ENCODE measurements at regions not wholly inside any gene's neighbourhood (a gene's known extent, or its start where the extent isn't known, plus 50 kb on each side); places are given as distances from the start of the nearest gene placed in this dataset.

DNA sequence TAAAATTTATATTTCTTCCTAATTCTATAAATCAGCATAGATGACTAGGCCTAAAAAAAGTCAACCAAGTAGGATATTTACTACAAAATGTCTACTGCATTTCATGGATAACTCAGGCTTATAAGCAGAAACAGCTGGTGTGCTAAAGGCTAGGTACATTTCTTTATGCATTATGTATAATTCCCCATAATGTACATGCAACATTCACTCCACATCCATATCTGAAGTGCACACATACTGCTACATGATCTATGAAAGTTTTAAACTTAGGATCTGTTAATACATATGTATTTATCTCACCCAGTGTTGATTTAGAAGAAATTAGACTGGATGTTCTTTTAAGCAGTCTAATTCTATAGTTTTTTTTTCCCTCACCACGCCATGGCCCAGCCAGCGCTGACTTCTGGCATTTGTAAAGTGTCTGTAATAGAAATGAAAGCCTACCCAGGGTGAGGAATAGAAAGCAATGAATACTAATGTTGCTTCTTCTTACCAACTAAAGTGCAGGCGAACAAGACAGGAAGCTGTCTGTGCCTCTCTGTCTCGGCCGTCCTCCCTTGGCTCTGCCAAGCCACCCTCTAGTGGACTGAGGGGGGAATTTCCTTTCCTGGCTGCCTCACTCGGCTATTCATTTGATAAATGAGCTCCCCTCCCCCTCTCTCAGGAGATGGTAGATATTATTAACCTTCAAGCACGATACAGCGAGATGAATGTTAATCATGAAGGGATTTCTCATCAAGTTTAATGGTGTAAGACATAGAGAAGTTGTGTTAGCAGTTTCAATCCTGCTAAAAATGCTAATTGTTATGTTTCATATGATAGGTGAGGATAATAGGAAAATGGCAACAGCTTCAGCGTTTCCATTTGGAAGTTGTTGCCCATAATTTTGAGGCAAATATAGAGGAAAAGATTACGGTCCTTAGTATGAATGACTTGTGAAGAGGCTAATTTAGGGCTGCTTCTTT lies 384.5 kb downstream of the MTX2 start:
- no peak for DNase-seq

DNA sequence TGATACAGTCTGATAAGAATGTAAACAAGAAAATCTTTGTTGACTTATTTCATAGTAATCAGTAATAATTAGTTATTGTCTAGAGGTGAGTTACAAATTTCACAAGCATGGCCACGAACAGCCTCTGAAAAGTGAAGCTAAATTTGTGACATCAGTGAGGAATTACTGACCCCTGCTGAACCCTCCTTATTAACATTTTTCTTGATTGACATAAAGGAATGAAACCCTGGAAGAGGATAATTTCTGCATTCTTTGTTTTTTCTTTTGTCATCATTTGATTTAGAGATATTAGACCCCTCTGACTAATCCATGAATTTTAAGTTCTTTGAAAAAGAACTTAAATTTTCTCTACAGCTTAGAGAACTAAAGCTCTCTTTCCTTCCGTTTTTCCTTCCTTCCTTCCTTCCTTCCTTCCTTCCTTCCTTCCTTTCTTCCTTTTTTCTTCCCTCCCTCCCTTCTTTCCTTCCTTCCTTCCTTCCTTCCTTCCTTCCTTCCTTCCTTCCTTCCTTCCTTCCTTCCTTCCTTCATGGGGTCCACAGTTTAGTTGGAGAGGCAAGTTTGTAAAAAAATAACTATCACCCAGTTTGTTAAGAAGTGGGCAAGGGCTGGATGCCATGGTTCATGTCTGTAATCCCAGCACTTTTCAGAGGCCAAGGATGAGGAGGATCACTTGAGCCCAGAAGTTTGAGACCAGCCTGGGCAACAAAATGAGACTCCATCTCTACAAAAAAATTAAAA lies 387.0 kb downstream of the MTX2 start:
- DNase-seq, result no peak

DNA sequence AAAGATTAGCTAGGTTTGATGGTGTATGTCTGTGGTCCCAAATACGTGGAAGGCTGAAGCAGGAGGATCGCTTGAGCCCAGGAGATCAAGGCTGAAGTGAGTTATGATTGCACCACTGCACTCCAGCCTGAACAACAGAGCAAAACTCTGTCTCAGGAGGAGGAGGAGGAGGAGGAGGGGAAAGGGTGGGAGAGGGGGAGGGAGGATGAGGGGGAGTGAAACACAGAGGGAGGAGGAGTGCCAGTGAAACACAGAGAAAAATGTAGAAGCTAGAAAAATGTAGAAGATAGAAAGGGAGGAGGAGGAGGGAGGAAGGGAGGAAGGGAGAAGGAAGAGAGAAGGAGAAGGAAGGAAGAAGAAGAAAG lies 387.5 kb downstream of the MTX2 start:
- DNase-seq, result no peak

DNA sequence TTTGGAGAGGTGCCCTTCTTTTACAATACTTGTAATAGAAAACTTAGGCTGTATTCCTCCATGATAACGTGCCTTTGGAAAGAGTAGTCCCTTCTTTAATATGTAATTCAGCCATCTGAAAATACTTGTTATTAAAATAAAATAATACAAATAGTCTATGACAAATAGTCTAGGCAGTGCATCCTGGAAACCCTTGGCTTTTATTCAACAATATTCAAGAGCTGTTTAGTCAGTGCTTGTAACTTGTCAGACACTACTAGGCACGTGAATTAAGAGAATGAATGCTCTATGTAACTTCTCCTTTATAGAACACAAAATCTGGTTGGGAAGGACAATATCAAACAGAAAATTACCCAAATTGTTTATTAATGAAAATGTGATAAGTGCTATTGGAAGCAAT lies 388.2 kb downstream of the MTX2 start:
- no peak for DNase-seq

DNA sequence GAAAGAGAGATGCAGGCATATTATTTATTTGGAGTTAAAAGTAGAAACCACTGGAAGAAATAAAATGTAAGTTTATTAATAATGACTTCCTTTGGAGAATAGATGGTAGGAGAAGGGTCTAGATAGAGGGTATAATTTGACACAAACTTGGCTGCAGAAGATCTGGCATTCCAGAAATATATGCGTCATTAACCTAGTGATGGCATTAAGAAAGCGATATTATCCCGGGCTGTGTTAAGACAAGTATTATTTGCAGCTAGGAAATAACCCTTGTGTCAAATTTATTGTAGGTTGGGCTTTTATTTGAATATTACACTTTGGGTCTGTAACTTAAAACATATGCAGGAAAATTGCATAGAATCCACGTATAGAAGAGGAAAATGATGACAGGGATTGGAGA lies 389.5 kb downstream of the MTX2 start:
- no peak for DNase-seq

DNA sequence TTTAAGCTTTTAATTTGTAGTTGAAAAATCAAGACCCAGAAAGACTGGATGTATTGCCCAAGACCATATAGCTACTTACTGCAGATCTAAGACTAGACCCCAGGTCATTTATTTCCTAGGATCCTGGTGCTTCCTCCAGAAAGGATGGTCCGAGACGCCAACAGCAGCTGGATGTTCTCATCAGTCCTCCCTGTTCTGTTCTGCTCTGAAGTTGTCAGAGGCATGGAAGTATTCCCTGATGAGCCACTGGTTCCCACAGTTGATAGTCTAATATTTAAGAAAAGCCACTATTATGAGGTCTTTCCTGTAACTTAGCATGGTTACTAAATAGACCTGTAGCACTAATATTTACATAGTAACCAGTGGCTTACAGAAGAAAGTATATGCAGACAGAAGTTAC lies 393.5 kb downstream of the MTX2 start:
- DNase-seq, result no peak

DNA sequence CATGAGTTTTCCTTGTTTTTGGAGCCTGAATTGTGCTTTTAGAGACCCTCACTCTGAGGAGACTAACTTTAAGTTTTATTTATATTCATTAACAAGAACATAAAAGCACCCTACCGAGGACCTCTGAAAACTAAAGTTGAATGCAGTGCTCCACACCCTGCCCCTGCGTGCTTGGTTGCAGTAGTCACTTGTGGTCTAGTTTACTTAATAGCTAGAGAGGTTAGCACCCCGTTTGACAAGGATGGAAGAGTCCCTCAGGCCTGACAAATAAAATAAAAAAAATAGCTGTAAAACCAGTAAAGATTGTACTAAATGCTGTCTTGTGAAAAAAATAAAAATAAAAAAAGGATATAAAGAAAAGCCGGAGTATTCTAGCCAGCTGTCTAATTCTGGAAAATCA lies 395.2 kb downstream of the MTX2 start:
- DNase-seq, result no peak

DNA sequence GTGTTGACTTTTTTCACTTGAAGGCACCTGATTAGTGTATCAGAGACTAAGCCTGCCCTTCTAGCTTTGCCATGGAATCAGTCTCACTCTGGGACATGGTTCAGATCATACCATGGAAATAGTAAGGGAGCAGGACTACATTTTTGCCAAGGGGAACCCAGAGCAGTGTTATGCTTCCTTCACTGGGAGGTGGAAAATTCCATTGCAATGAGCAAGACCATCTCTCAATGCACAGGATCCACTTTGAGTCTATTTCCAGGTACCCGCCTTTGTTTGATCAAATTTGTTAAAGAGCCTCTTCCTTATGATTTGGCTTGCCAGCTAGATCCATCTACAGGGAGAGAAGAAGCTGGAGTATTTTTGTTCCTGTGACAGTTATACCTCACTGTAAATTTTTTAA lies 395.8 kb downstream of the MTX2 start:
- DNase-seq, result no peak

DNA sequence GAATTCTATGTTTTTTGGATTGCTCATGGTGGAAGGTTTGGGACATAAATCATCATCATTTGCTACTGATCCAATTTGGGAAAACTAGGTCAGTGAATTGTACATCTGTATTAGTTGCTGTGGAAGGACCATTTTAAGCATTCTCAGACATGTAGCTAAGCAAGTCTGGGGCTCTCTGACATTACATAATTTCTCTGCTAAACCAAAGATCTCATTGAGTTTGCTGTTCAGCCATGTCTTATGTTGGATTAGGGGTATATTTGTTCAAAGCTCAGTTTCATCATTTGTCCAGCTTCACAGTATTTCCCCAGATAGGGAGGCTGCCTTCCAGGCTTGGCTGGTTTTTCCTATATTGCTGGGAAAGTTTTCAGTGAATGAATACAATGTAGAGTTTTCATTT lies 399.7 kb downstream of the MTX2 start:
- no peak for DNase-seq

DNA sequence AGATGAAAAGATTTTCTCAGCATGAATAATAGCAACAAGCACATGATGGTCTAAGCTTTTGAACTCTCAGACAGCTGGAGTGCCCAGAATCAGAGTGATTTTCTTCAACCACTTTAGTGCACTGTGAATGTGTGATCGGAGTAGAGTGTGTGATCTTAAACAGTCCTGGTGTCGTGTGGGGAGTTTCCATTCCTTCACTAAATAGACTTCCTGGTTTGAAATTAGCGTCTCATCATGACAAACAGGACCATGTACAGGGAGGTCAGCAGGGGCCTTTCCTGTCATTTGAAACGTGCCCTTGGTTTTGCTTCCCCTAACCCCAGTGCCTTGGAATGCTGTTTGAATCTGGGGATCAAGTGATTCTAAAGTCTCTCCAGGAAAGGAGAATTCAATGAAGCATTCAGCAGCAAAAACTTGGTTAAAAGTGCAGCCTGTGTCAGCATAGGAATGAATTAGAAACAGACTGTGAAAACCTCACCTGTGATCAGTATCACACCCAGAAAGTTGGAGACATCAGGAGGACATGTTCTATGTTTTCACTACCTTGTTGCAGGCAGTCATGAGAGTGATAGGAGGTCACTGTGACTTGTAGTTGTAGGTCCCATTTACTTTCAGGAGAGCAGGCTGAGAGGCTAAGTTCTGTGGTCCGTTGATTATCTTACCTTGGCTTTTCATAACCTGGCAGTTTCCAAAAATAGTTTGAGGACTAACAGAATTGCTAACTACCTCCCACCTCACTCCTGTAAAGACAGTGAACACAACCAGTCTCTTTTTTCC lies 400.3 kb downstream of the MTX2 start:
- no peak for DNase-seq

DNA sequence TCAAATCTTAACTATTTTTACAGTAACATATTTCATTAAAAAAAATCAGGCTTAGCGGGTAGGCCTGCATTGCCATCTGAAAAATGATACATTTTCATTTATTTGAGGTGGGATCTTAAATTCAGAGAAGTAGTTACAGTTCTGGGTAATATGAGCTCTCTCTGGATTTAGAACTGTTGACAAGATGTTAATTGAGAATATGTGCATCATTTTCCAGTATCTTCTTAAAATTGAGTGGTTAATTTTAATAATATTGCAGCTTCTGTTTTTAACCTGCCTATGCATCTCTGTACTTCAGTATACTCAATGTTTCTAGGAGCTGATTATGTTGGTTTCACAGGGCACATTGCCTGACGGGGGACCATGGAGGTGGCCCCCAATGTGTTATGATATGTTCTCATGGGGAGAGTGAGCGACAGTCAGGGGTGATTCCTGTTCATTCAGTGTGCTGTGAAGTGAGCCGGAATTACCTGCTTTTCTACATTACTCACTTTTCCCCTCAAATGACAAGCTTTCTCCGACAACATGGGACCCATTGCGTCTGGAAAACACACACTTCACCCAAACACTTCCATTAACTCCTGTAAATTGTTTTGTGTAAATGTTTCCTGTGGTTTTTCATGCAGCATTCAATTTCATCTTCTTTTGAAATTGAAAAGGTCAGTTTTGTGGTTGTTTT lies 406.2 kb downstream of the MTX2 start:
- no peak for DNase-seq

DNA sequence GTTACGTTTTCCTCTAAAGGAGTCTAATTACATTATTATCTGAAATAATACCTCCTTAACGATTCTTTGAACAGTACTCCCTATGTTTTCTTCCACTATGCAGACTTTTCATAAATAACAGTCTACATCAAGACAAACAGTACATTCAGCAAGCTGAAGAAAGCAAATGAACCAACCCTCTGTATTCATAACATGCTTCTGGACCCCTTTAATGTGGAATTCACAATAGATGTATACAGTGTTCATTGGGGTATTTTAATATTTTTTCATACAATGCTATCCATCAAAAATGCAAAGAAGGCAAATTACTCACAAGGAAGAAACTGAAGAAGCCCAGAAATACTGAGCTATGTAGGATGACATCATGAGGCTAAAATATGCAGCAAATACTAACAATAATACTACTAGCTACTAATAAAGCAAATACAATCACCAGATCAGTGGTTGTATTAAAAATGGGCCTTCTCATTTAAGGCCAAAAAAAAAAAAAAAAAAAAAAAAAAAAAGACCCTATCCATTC lies 408.6 kb downstream of the MTX2 start:
- no peak for DNase-seq

DNA sequence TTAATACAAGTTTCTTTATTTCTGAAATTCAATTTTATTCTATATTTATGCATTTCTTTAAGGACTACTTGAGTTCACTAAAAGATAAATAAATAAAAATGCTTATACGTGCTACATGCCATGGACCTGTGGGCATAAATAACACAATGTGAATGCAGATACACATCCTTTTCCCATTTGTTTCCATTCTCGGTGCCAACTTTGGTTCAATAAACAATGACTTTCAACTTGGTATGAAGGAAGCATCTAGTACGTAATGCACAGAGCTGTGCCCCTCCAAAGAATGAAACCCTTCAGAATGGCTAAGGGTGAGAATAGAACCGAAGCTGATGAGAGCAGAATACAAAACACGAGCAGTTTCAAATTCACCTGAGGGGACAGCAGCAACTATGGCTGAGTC lies 409.3 kb downstream of the MTX2 start:
- no peak for DNase-seq

DNA sequence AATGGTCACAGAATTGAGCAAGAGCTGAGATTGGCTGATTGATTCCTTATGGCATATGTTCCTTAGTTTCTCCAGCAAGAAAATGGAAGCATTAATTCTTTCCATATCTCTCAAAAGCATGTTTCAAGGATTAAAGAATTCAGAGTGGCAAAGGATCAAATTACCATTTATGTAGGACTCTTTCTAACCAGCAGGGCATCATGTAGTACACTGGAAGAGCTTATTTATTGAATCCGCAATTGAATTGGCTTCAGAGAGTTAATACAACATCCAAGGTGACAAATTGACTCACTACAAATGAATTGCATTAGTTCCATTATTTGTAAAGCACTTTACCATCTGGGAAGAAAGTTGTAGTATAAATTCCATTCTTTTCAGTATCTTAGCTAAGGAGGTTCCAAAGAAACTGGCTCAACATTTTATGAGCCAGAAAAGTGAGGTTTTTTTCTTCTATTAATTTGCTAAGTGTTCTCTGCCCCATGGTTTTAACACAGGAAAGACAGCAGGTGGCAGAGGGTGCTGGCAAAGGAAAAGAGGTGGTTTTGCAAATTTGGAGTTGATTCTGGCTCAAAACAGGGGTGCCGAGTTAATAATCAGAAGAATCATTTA lies 409.9 kb downstream of the MTX2 start:
- DNase-seq, result no peak

DNA sequence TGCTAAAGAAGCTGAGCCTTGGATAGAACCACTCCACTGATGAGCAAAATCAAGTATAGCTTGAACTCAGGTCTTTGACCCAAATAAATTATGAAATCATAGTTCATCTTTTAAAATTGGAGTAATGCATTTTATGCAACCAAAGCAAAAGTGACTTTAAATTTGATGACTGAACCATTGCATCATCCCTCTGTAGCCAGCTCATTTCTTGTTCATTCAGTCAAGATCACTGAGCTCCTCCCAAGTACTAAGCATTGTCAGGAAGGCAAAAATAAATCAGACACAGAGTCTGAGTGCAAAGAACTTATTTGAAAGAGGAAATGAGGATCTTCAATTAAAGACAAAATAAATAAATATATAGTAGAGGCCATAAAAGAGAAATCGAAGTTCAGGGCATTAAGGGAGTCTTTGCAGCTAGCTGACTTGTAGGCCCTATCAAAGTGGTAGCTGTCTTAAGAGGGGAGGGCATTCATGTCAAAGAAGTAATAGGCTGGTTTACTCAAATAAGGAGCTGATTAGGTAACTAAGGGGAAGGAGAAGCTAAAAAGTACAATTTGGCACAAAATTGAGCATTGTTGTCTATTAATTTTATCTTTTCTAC lies 411.8 kb downstream of the MTX2 start:
- DNase-seq, result no peak

DNA sequence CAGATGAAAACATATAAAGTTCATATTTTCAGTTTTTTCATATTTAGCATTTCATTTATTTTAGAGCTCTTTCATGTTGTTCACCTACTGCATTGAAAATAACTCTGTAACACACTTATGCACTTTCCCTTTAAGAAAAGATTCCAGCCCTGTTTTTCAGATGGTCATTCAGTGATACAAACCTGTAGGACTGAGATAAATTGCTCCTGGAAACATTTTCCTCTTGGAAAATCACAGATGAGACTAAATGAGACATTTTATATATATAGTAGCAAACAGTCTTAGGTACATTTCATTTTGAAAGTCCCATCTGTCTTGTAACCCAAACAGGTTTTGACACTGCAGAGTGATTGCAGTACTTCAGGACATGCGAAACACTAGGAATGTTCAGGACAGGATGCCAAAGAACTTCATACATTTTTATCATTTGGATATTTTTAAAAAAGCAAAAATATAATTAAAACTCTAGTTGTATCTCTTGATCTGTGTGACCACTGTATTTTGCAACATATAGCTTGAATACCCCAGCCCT lies 412.4 kb downstream of the MTX2 start:
- no peak for DNase-seq

DNA sequence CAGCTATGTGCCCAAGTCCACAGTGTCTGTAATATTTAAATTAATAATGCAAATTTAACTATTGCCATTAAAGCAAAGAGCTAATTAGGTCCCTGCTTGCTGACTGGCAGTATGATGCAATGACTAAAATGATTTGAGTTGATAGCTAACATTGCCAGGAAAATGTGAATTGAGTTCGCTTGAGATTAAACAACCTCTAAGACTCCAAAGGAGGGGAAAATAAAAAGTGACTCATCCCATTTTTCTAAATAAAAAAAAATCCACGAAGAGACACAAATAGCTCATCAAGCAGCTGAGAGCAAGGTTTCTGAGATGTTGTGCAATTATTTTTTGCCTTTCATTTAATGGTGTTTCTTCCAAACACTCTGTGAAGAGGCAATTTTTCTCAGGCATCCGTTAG lies 413.0 kb downstream of the MTX2 start:
- no peak for DNase-seq

DNA sequence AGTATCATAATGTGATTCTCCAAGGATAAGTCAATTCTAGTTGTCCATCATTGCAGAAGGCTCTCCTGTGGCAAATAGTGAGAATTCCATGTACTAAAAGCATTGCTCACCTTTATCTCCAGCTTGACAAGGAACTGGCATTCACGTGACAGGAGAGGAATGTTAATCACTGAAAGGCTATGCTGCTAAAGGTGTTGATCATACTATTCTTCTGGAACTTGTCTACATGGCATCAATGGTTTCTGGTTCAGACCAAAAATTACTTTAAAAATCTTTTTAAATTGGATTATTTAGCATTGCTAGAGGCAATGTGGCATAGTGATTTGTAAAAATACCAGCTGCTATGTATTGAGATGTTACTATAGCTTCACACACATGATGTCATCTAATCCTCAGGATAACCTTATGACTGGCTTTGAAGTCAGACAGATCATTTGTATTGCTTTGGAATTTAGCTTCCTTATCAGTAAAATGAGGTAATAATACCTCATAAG lies 414.4 kb downstream of the MTX2 start:
- no peak for DNase-seq

DNA sequence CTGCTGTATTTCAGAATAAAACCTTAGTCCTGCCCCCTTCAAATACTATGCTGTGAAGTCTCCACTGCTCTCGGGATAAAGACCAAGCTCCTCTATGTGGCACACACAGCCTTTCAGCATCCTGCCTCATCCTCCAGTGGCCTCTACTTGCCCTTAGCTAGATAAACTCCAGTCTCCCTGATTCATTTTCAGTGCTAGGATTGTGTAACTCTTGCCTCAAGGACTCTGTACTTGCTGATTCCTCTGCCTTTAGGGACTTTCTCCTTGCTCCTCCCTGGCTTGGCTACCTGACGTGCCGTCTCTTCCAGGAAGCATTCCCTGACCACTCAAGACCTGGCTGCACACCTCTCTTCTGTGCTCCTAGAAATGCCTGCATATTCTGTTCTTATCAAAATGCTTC lies 416.7 kb downstream of the MTX2 start:
- no peak for DNase-seq

DNA sequence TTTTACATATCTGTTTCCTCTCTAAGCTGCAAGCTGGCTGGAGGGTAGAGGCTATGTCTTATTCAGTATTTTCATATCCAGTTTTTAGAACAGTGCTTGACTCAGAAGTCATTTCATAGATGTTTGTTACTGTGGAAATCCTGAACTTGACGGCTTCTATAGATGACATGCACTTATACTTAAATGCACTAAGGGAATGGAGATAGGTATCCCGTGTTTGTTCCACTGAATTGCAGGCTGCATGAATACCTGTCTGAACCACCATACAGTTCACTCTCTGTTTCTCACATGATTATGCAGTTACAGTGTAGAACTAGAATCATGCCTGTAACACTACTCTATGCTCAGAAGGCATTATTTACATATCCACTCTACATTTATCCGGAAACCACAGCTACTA lies 417.1 kb downstream of the MTX2 start:
- DNase-seq, result no peak

DNA sequence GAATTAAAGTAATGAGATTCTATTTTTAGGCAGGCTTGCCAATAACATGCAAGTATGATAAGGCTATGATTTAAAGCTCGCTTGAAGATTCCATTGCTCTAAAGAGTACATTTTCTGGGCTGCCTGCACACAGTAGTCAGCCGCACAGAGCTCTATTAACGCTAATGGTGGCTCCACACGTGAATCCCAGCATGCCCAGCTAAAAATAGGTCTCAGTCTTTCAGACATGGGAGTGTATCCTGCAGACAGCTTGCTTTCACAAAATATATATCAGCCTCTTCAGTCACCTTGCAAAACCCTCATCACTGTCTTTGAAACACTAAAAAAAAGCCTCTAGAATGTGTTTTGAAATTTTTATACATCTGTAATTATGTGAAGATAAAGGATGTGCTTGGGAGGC lies 418.1 kb downstream of the MTX2 start:
- no peak for DNase-seq
